ENCODE measurements at regions not wholly inside any gene's neighbourhood (a gene's known extent, or its start where the extent isn't known, plus 50 kb on each side); places are given as distances from the start of the nearest gene placed in this dataset.

GRCh38 chr12:76948879-76949278 is 70.1 kb upstream of the CSRP2 start:
- Histone ChIP-seq H3K27ac (no peak overlapping the region), H3K4me3 (ENCODE audit: low read depth, low read length) (no peak overlapping the region), H3K27me3 (replicated peaks) (no peaks in the 10 kb centered on the region), H3K36me3 (replicated peaks) (no peaks in the 10 kb centered on the region)
- DNase-seq = no peak
- TF ChIP-seq, protein P1, sequence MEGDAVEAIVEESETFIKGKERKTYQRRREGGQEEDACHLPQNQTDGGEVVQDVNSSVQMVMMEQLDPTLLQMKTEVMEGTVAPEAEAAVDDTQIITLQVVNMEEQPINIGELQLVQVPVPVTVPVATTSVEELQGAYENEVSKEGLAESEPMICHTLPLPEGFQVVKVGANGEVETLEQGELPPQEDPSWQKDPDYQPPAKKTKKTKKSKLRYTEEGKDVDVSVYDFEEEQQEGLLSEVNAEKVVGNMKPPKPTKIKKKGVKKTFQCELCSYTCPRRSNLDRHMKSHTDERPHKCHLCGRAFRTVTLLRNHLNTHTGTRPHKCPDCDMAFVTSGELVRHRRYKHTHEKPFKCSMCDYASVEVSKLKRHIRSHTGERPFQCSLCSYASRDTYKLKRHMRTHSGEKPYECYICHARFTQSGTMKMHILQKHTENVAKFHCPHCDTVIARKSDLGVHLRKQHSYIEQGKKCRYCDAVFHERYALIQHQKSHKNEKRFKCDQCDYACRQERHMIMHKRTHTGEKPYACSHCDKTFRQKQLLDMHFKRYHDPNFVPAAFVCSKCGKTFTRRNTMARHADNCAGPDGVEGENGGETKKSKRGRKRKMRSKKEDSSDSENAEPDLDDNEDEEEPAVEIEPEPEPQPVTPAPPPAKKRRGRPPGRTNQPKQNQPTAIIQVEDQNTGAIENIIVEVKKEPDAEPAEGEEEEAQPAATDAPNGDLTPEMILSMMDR (IDR thresholded peaks at IDR 0.05; ENCODE audit: low read depth, low read length, missing control alignments) = no peak
- in situ Hi-C loops (cut with HindIII; ENCODE audit: low pct_ligation_motif_present, low sequenced_read_pairs) = no loop called here

GRCh38 chr12:76947304-76947703 is 68.5 kb upstream of the CSRP2 start:
- Histone ChIP-seq H3K27me3 (replicated peaks) (no peaks in the 10 kb centered on the region), H3K27ac (no peak overlapping the region), H3K4me3 (ENCODE audit: low read depth, low read length) (no peak overlapping the region), H3K36me3 (replicated peaks) (no peaks in the 10 kb centered on the region)
- in situ Hi-C loops (cut with HindIII; ENCODE audit: low pct_ligation_motif_present, low sequenced_read_pairs) = no loop called here
- TF ChIP-seq, protein P1 (IDR thresholded peaks at IDR 0.05; ENCODE audit: low read depth, low read length, missing control alignments) = no peak
- DNase-seq = no peak

GRCh38 chr12:76946446-76946845 is 67.6 kb upstream of the CSRP2 start:
- in situ Hi-C loops (cut with HindIII; ENCODE audit: low pct_ligation_motif_present, low sequenced_read_pairs) = no loop called here
- DNase-seq = no peak

DNA sequence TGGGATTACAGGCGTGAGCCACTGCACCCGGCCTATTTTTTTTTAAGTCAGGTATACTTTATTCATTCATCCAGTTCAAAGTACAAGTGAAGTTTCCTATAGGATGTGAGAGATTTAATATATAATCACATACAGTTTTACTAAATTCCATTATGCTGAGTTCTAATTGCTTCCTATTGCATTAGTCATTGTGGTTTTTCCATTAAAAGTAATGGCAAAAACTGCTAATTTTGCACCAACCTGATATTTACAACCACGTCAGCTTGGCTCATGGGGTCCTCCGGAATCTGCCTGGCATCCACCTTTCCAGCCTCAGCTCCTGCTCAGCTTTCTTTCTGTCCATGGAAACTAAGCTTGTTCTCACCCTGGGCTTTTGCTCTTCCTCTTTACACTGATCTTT is 67.0 kb upstream of the CSRP2 start:
- in situ Hi-C loops (cut with HindIII; ENCODE audit: low pct_ligation_motif_present, low sequenced_read_pairs) = no loop called here
- H3K4me3 ChIP-seq (ENCODE audit: low read depth, low read length) = no peak overlapping the region
- H3K27me3 ChIP-seq (replicated peaks) = no peaks in the 10 kb centered on the region
- H3K36me3 ChIP-seq (replicated peaks) = no peaks in the 10 kb centered on the region
- H3K27ac ChIP-seq = no peak overlapping the region
- no peak for DNase-seq
- TF ChIP-seq, protein P1 (IDR thresholded peaks at IDR 0.05; ENCODE audit: low read depth, low read length, missing control alignments) = no peak

More at GRCh38 chr12:76946446-76946845, 67.6 kb upstream of the CSRP2 start:
- H3K36me3 ChIP-seq (replicated peaks) = no peaks in the 10 kb centered on the region
- TF ChIP-seq, protein P1 (IDR thresholded peaks at IDR 0.05; ENCODE audit: low read depth, low read length, missing control alignments) = no peak
- H3K27ac ChIP-seq = no peak overlapping the region
- H3K27me3 ChIP-seq (replicated peaks) = no peaks in the 10 kb centered on the region
- H3K4me3 ChIP-seq (ENCODE audit: low read depth, low read length) = no peak overlapping the region

DNA sequence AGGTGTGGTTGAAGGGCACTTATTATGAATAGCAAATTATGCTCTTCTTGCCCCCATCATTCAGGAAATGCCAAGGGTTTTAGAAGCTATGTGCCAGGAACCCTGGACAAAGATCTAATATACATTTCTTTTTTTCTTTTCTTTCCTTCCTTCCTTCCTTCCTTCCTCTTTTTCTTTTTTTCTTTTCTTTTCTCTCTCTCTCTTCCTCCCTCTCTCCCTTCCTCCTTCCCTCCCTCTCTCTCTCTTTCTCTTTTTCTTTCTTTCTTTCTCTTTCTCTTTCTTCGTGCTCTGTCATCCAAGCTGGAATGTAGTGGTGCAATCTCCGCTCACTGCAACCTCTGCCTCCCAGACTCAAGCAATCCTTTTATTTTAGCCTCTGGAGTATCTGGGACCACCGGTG is 66.1 kb upstream of the CSRP2 start:
- DNase-seq = no peak
- in situ Hi-C loops (cut with HindIII; ENCODE audit: low pct_ligation_motif_present, low sequenced_read_pairs) = no loop called here
- H3K36me3 ChIP-seq (replicated peaks) = no peaks in the 10 kb centered on the region
- no peak overlapping the region for H3K27ac ChIP-seq
- TF ChIP-seq, protein P1 (IDR thresholded peaks at IDR 0.05; ENCODE audit: low read depth, low read length, missing control alignments) = no peak
- no peaks in the 10 kb centered on the region for H3K27me3 ChIP-seq (replicated peaks)
- H3K4me3 ChIP-seq (ENCODE audit: low read depth, low read length) = no peak overlapping the region

GRCh38 chr12:76943008-76943407 is 64.2 kb upstream of the CSRP2 start:
- Histone ChIP-seq H3K4me3 (ENCODE audit: low read depth, low read length) (no peak overlapping the region), H3K36me3 (replicated peaks) (no peaks in the 10 kb centered on the region), H3K27ac (no peak overlapping the region), H3K27me3 (replicated peaks) (no peaks in the 10 kb centered on the region)
- no peak for DNase-seq
- in situ Hi-C loops (cut with HindIII; ENCODE audit: low pct_ligation_motif_present, low sequenced_read_pairs) = no loop called here
- TF ChIP-seq, protein P1 (IDR thresholded peaks at IDR 0.05; ENCODE audit: low read depth, low read length, missing control alignments) = no peak

All from brain microvascular endothelial cell (primary cell).